ENCODE measurements at regions not wholly inside any gene's neighbourhood (a gene's known extent, or its start where the extent isn't known, plus 50 kb on each side); places are given as distances from the start of the nearest gene placed in this dataset.
"Not testable (repeated sequence)": the region's sequence is repeated elsewhere in the genome, so short reads cannot be mapped to it uniquely, and the experiment has no call there.

- DNase-seq (ENCODE audit: extremely low read depth in 1 of 2, low read depth in 1 of 2): no peak
These were observed 311.7 kb downstream of the HIVEP2 start for GRCh38 chr6:142633317-142633716.

GRCh38 chr6:142635130-142635529, 309.8 kb downstream of the HIVEP2 start:
- no peak for DNase-seq (ENCODE audit: extremely low read depth in 1 of 2, low read depth in 1 of 2)

- DNase-seq (ENCODE audit: extremely low read depth in 1 of 2, low read depth in 1 of 2): no peak
These were observed 307.2 kb downstream of the HIVEP2 start for GRCh38 chr6:142637624-142638351.

- DNase-seq (ENCODE audit: extremely low read depth in 1 of 2, low read depth in 1 of 2): no peak
These were observed 302.3 kb downstream of the HIVEP2 start for GRCh38 chr6:142642651-142643050.

- DNase-seq (ENCODE audit: extremely low read depth in 1 of 2, low read depth in 1 of 2): no peak
These were observed 300.1 kb downstream of the HIVEP2 start for GRCh38 chr6:142644866-142645265.

GRCh38 chr6:142645663-142646062, 299.3 kb downstream of the HIVEP2 start:
- no peak for DNase-seq (ENCODE audit: extremely low read depth in 1 of 2, low read depth in 1 of 2)

- DNase-seq (ENCODE audit: extremely low read depth in 1 of 2, low read depth in 1 of 2): no peak
These were observed 297.4 kb downstream of the HIVEP2 start for GRCh38 chr6:142647449-142648035.

- DNase-seq (ENCODE audit: extremely low read depth in 1 of 2, low read depth in 1 of 2): no peak
These were observed 296.9 kb downstream of the HIVEP2 start for GRCh38 chr6:142648036-142648451.

- DNase-seq (ENCODE audit: extremely low read depth in 1 of 2, low read depth in 1 of 2): no peak
These were observed 296.4 kb downstream of the HIVEP2 start for GRCh38 chr6:142648526-142648925.

- DNase-seq (ENCODE audit: extremely low read depth in 1 of 2, low read depth in 1 of 2): not testable (repeated sequence)
These were observed 295.3 kb downstream of the HIVEP2 start for GRCh38 chr6:142649438-142650234.

GRCh38 chr6:142651384-142651783, 293.6 kb downstream of the HIVEP2 start:
- no peak for DNase-seq (ENCODE audit: extremely low read depth in 1 of 2, low read depth in 1 of 2)

- DNase-seq (ENCODE audit: extremely low read depth in 1 of 2, low read depth in 1 of 2): no peak
These were observed 291.1 kb downstream of the HIVEP2 start for GRCh38 chr6:142653710-142654420.

- no peak for DNase-seq (ENCODE audit: extremely low read depth in 1 of 2, low read depth in 1 of 2)
These were observed 285.3 kb downstream of the HIVEP2 start for GRCh38 chr6:142659661-142660060.

- DNase-seq (ENCODE audit: extremely low read depth in 1 of 2, low read depth in 1 of 2): no peak
These were observed 279.6 kb downstream of the HIVEP2 start for GRCh38 chr6:142665393-142665792.

- no peak for DNase-seq (ENCODE audit: extremely low read depth in 1 of 2, low read depth in 1 of 2)
These were observed 278.3 kb downstream of the HIVEP2 start for GRCh38 chr6:142666599-142667185.

- DNase-seq (ENCODE audit: extremely low read depth in 1 of 2, low read depth in 1 of 2): no peak
These were observed 275.3 kb downstream of the HIVEP2 start for GRCh38 chr6:142669471-142670351.

GRCh38 chr6:142671791-142672190, 273.2 kb downstream of the HIVEP2 start:
- no peak for DNase-seq (ENCODE audit: extremely low read depth in 1 of 2, low read depth in 1 of 2)

GRCh38 chr6:142675517-142675916, 269.5 kb downstream of the HIVEP2 start:
- no peak for DNase-seq (ENCODE audit: extremely low read depth in 1 of 2, low read depth in 1 of 2)

GRCh38 chr6:142676027-142676443, 268.9 kb downstream of the HIVEP2 start:
- DNase-seq (ENCODE audit: extremely low read depth in 1 of 2, low read depth in 1 of 2): no peak
